Sigmoid colon (tissue), 6 donors: ENCODE measurements at regions not wholly inside any gene's neighbourhood (a gene's known extent, or its start where the extent isn't known, plus 50 kb on each side); places are given as distances from the start of the nearest gene placed in this dataset.
"Not testable (repeated sequence)": the region's sequence is repeated elsewhere in the genome, so short reads cannot be mapped to it uniquely, and the experiment has no call there.

Experiments
- DNase-seq: peaks from one replicate; pipeline ENCODE4 v3.0.0-alpha.2; 2019
- H3K27ac ChIP-seq, 4 donors: fragments of 200-600 bp; sonication (generic); one replicate each; pipeline ENCODE4 v1.5.1; 2016 to 2019; ENCODE audit warnings: mild to moderate bottlenecking in 1 of 4
- H3K27me3 ChIP-seq, 3 donors: fragments of 200-600 bp; sonication (generic); one replicate each; pipeline ENCODE4 v1.5.1; 2019; ENCODE audit warnings: mild to moderate bottlenecking in 1 of 3
- H3K36me3 ChIP-seq, 4 donors: fragments of 200-600 bp; sonication (generic); one replicate each; pipeline ENCODE4 v1.5.1; 2016 to 2019
- H3K4me1 ChIP-seq, 4 donors: fragments of 200-600 bp; sonication (generic); one replicate each; pipeline ENCODE4 v1.5.1; 2017 to 2019
- H3K4me3 ChIP-seq, 4 donors: fragments of 200-600 bp; sonication (generic); one replicate each; pipeline ENCODE4 v1.5.1; 2017 to 2019; ENCODE audit warnings: mild to moderate bottlenecking in 2 of 4, moderate library complexity in 1 of 4
- H3K9me3 ChIP-seq, 4 donors: fragments of 200-600 bp in 3 of 4; sonication (generic) in 3 of 4; one replicate each; pipeline versions ENCODE4 v1.5.1 to v1.6.1; 2013 to 2019
- CTCF ChIP-seq, 4 experiments: fragments of 450-650 bp in 3 of 4; fragments of 200-600 bp in 1 of 4; IDR thresholded peaks; one replicate each; pipeline ENCODE4 v1.5.1; 2016 to 2019; ENCODE audit warnings: antibody characterized with exemption in 4 of 4, mild to moderate bottlenecking in 3 of 4, moderate library complexity in 2 of 4
- EP300 ChIP-seq, 4 donors: sonication (generic); formaldehyde crosslinking; IDR thresholded peaks; one replicate each; pipeline ENCODE4 v1.6.1; 2017; ENCODE audit warnings: antibody characterized with exemption in 4 of 4
- POLR2A ChIP-seq, 2 donors: fragments of 450-650 bp; IDR thresholded peaks; one replicate each; pipeline ENCODE4 v1.6.1; 2016; ENCODE audit warnings: antibody characterized with exemption in 2 of 2, mild to moderate bottlenecking in 2 of 2, moderate library complexity in 2 of 2
- POLR2AphosphoS5 ChIP-seq, 4 donors: sonication (generic); formaldehyde crosslinking; IDR thresholded peaks; one replicate each; pipeline ENCODE4 v1.6.1; 2017; ENCODE audit warnings: antibody characterized with exemption in 4 of 4
- WGBS, 2 donors: extraction: QIAGEN DNeasy Blood & Tissue Kit; methylation state at CpG; one replicate each; pipeline ENCODE4 v1.1.7; 2013; 5-methylcytosine and 5-hydroxymethylcytosine counted together
- intact Hi-C: fragments of 100-400 bp; cut with DNase I; formaldehyde crosslinking; loops from one replicate; pipeline ENCODE4 v1.15.1; 2023
- donor health status: healthy with polysubstance abuse.
- donor health status: healthy.

- no peak overlapping the region for H3K27ac ChIP-seq
- H3K36me3 ChIP-seq, result no peaks in the 10 kb centered on the region
- no peak for DNase-seq
- no peak for TF ChIP-seq EP300 (IDR thresholded peaks at IDR 0.05)
- no peak for TF ChIP-seq POLR2AphosphoS5 (IDR thresholded peaks at IDR 0.05)
- no peak for TF ChIP-seq CTCF (IDR thresholded peaks at IDR 0.05)
- TF ChIP-seq POLR2A (IDR thresholded peaks at IDR 0.05), result no peak
- peaks cover 0 to 3% (median 1%) of the 10 kb centered on the region in 4 donors for H3K9me3 ChIP-seq
- intact Hi-C loops, result no loop called here
- H3K4me1 ChIP-seq, result no peaks in the 10 kb centered on the region
- H3K4me3 ChIP-seq, result no peak overlapping the region
- H3K27me3 ChIP-seq, result no peaks in the 10 kb centered on the region
- 85 to 96% methylated on average over 3 of the region's 3 CpGs for WGBS, 2 donors
Measured at GRCh38 chr12:58106195-58106594, 164.8 kb downstream of the ATP23 start.

DNA sequence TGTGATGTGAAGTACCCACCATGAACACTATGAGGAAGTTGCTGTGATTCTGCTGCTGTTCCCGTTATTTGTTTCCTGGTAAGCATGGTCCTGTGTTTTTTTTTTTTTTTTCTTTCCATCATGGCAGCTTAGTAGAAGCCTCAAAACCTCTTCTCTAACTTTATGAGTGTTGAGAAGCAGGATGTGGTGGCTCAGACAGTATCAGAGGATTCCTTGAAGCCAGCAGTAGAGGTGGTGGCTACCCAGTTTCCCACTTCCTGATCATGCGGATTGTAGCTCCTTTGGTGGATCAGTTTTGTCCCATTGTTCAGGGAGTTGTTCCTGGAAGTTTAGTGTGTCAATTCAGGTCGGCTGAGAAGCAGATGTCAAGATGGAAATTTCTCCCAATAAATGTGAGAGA is 175.8 kb downstream of the ATP23 start:
- 49 to 50% methylated on average over 3 of the region's 3 CpGs for WGBS, 2 donors
- intact Hi-C loops, result no loop called here
- no peak for DNase-seq
- Histone ChIP-seq H3K27me3 (no peaks in the 10 kb centered on the region), H3K36me3 (no peaks in the 10 kb centered on the region), H3K9me3 (peaks cover 0 to 2% (median 0%) of the 10 kb centered on the region in 4 donors), H3K4me1 (no peaks in the 10 kb centered on the region), H3K27ac (no peak overlapping the region), H3K4me3 (no peak overlapping the region)
- no peak for TF ChIP-seq CTCF (IDR thresholded peaks at IDR 0.05)
- no peak for TF ChIP-seq POLR2AphosphoS5 (IDR thresholded peaks at IDR 0.05)
- no peak for TF ChIP-seq EP300 (IDR thresholded peaks at IDR 0.05)
- TF ChIP-seq POLR2A (IDR thresholded peaks at IDR 0.05), result no peak

DNA sequence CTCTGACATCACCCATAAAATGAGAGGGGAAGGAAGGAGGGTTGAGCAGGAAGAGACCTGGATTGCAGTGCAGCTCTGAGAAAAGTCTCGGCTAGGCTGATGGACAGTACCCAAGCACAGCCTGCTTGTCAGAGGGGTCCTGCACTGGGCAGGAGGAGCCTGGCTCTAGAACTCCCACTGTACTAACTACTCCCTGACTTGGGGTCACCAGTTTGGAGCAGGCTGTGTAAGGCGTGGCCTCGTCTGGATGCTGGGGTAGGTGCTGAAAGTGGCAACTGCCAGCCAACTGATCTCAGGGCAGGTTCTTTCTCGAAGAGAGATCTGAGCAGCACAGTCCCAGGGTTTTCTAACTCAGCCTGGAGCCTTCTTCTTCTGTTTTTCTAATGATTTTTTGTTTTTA is 176.3 kb downstream of the ATP23 start:
- H3K4me1 ChIP-seq, result no peaks in the 10 kb centered on the region
- intact Hi-C loops, result no loop called here
- 80 to 84% methylated on average over 4 of the region's 4 CpGs for WGBS, 2 donors
- H3K27ac ChIP-seq, result no peak overlapping the region
- H3K27me3 ChIP-seq, result no peaks in the 10 kb centered on the region
- no peaks in the 10 kb centered on the region for H3K36me3 ChIP-seq
- no peak for DNase-seq
- H3K9me3 ChIP-seq, result peaks cover 0 to 2% (median 0%) of the 10 kb centered on the region in 4 donors
- H3K4me3 ChIP-seq, result no peak overlapping the region
- TF ChIP-seq POLR2A (IDR thresholded peaks at IDR 0.05), result no peak
- no peak for TF ChIP-seq CTCF (IDR thresholded peaks at IDR 0.05)
- TF ChIP-seq EP300 (IDR thresholded peaks at IDR 0.05), result no peak
- TF ChIP-seq POLR2AphosphoS5 (IDR thresholded peaks at IDR 0.05), result no peak

- H3K27me3 ChIP-seq, H3K9me3 ChIP-seq, H3K4me3 ChIP-seq, H3K36me3 ChIP-seq, H3K4me1 ChIP-seq, DNase-seq, intact Hi-C loops, H3K27ac ChIP-seq: not testable (repeated sequence)
Measured at GRCh38 chr12:58125761-58126160, 184.4 kb downstream of the ATP23 start.

- no peak overlapping the region for H3K4me3 ChIP-seq
- intact Hi-C loops, result no loop called here
- H3K4me1 ChIP-seq, result no peaks in the 10 kb centered on the region
- H3K27me3 ChIP-seq, result no peaks in the 10 kb centered on the region
- no peak for DNase-seq
- TF ChIP-seq POLR2AphosphoS5 (IDR thresholded peaks at IDR 0.05) (no peak), EP300 (IDR thresholded peaks at IDR 0.05) (no peak), CTCF (IDR thresholded peaks at IDR 0.05) (no peak), POLR2A (IDR thresholded peaks at IDR 0.05) (no peak)
- 88 to 89% methylated on average over 5 of the region's 5 CpGs for WGBS, 2 donors
- no peaks in the 10 kb centered on the region for H3K36me3 ChIP-seq
- H3K9me3 ChIP-seq, result no peaks in the 10 kb centered on the region
- H3K27ac ChIP-seq, result no peak overlapping the region
Measured at GRCh38 chr12:58131986-58132755, 190.8 kb downstream of the ATP23 start.
